ENCODE measurements at regions not wholly inside any gene's neighbourhood (a gene's known extent, or its start where the extent isn't known, plus 50 kb on each side); places are given as distances from the start of the nearest gene placed in this dataset.

DNA sequence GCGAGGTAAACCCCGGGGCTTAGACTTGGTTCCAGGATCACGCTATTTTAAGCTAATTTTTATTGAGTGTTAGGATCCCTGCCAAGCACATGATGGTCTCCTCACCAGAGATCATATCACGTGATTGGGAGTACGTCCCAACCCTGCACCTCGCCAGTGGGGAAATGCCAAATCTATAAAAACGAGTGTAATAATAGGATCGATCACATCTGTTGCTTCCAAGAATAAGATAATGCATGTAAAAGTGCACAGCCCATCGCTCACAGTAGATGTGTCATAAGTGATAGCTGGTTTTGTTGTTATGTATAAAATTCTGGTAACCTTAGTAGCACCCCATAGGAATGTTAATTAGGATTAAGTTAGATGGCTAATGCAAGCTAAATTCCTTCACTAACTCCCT, 581.0 kb upstream of the TMEM132C start:
- FAIRE-seq, result no peak
- no peak for DNase-seq (ENCODE audit: insufficient read length, low spot score)
- no peak for TF ChIP-seq POLR2A (IDR thresholded peaks at IDR 0.05; ENCODE audit: low read depth, low read length)

GRCh38 chr12:127687181-127687580, 579.8 kb upstream of the TMEM132C start:
- DNase-seq (ENCODE audit: insufficient read length, low spot score), result no peak
- no peak for TF ChIP-seq POLR2A (IDR thresholded peaks at IDR 0.05; ENCODE audit: low read depth, low read length)
- no peak for FAIRE-seq

DNA sequence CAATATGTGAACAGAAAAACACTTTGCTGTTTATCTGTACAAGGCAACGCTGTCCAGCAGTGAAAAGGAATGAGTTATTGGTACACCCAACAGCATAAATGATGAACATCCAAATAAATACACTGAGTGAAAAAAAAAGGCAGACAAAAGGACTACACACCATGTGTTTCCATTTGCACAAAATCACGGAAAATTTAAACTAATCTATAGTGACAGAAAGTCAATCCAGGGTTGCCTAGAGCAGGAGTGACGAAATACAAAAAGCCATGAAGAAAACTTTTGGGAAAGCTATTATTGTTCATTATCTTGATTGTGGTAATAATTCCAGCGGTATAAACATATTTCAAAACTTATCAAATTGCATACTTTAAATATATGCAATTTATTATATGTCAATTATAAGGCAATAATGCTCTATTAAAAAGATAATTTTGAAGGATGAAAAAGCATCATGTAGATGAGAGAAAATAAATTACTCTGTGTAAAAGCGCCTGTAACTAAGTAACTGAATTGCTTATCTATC, 578.0 kb upstream of the TMEM132C start:
- FAIRE-seq (peak; percentile 33), DNase-seq (ENCODE audit: insufficient read length, low spot score) (no peak)
- TF ChIP-seq POLR2A (IDR thresholded peaks at IDR 0.05; ENCODE audit: low read depth, low read length), result no peak

GRCh38 chr12:127690161-127690560, 576.8 kb upstream of the TMEM132C start:
- DNase-seq (ENCODE audit: insufficient read length, low spot score), result no peak
- no peak for FAIRE-seq
- TF ChIP-seq POLR2A (IDR thresholded peaks at IDR 0.05; ENCODE audit: low read depth, low read length), result no peak

DNA sequence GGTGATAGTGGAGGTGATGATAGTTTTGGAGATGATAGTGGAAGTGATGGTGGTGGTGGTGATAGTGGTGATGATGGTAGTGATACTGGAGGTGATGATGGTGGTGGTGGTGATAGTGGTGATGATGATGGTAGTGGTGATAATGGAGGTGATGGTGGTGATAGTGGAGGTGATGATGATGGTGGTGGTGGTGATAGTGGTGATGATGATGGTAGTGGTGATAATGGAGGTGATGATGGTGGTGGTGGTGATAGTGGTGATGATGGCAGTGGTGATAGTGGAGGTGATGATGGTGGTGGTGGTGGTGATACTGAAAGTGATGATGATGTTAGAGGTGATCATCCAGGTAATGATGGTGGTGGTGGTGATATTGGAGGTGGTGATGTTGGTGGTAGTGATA, 570.0 kb upstream of the TMEM132C start:
- DNase-seq (ENCODE audit: insufficient read length, low spot score), result no peak
- FAIRE-seq, result no peak
- TF ChIP-seq POLR2A (IDR thresholded peaks at IDR 0.05; ENCODE audit: low read depth, low read length), result no peak

GRCh38 chr12:127703026-127703425, 563.9 kb upstream of the TMEM132C start:
- FAIRE-seq (no peak), DNase-seq (ENCODE audit: insufficient read length, low spot score) (no peak)
- TF ChIP-seq POLR2A (IDR thresholded peaks at IDR 0.05; ENCODE audit: low read depth, low read length), result no peak

DNA sequence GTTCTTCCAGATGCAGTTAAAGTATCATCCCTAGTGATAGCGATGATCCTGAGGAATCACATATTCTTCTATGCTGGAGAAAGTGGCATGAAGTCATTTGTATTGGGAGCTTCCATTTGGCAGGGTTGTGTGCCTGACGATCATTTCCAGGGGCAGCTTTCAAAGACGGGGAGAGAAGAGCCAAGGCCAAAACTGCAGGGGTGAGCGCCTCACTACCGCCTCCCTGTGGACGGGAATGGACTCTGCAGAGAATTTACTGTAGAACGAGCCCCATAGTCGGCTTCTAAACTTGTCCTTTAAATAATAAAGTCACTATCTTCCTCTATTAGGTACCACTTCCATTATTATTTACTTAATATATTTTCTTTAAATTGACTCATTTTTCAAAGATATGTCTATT, 555.9 kb upstream of the TMEM132C start:
- DNase-seq (ENCODE audit: insufficient read length, low spot score), result peak; percentile 11
- no peak for TF ChIP-seq POLR2A (IDR thresholded peaks at IDR 0.05; ENCODE audit: low read depth, low read length)
- no peak for FAIRE-seq

DNA sequence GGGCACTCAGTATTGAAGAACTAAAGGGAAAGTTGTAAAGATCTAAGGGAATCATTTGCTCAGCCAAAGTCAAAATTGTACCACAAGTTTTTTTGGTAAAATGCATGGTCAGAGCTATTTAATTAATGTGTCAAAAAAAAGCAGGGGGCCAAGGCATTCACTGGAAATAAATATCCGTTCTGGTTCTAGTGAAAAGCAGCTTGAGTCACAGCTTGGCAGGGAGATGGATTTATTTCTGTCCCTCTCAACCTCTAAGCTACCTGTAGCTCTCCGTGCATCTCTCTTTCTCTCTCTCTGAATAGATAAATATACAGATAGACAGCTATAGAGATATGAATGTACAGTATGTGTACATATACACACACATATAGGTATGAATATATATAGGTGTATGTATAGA, 554.4 kb upstream of the TMEM132C start:
- no peak for DNase-seq (ENCODE audit: insufficient read length, low spot score)
- FAIRE-seq, result no peak
- no peak for TF ChIP-seq POLR2A (IDR thresholded peaks at IDR 0.05; ENCODE audit: low read depth, low read length)

GRCh38 chr12:127716166-127716565, 550.8 kb upstream of the TMEM132C start:
- no peak for TF ChIP-seq POLR2A (IDR thresholded peaks at IDR 0.05; ENCODE audit: low read depth, low read length)
- DNase-seq (ENCODE audit: insufficient read length, low spot score), result no peak
- no peak for FAIRE-seq

DNA sequence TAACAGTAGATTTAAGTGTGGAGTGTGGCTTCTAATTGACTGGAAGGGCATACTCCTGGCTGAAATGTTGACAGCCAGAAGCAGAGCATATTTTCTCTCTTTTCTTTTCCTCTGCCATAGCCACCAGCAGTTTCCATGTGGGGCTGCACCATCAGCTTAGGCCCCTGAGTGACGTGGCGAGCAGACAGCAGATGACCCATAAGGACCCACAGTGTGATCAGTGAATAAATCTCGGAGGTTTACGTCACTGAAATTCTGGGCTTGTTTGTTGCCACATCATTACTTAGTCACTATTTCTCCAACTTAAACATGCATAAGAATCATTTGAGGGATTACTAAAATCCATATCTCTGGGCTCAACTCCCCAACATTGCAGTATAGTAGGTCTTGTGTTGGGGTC, 549.7 kb upstream of the TMEM132C start:
- no peak for TF ChIP-seq POLR2A (IDR thresholded peaks at IDR 0.05; ENCODE audit: low read depth, low read length)
- FAIRE-seq (no peak), DNase-seq (ENCODE audit: insufficient read length, low spot score) (no peak)

DNA sequence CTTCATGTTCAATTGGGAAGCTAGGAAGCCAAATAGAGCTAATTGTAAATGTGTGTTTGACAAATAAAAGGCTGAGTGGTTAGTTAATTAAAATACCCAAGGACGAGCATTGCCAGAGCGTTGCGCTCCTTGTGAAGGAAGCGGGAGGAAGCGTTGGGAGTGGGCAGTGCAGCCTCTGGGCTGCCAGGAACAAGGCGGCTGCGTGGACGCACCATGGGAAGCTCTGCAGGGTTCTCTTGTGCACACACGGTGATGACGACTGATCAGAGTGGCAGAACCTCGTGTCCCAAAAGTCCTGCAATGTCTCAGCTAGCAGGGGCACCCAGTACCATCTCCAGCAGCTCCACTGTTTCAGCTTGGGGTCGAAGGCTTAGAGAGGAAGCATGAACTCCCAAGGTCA, 546.6 kb upstream of the TMEM132C start:
- TF ChIP-seq POLR2A (IDR thresholded peaks at IDR 0.05; ENCODE audit: low read depth, low read length), result no peak
- no peak for DNase-seq (ENCODE audit: insufficient read length, low spot score)
- FAIRE-seq, result no peak

DNA sequence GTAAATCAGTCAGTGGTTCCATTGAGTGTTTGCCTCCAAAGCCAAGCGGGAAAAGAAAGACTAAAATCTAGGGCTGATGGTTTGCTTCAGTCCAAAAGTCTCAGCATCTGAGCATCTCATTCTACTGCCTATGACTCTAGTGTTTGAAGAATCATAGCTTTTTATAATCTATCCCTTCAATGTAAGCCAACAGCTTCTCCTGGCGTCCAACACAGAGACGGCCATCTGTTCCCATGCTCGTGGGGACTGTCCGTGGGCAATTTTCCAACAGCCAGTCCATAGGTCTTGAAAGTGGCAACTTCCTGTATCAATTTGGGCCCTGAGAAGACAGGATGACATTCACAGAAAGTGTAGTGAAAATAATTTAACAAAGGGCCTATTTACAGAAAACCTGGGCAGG, 544.4 kb upstream of the TMEM132C start:
- FAIRE-seq, result no peak
- TF ChIP-seq POLR2A (IDR thresholded peaks at IDR 0.05; ENCODE audit: low read depth, low read length), result no peak
- no peak for DNase-seq (ENCODE audit: insufficient read length, low spot score)

- DNase-seq (ENCODE audit: insufficient read length, low spot score), result no peak
- TF ChIP-seq POLR2A (IDR thresholded peaks at IDR 0.05; ENCODE audit: low read depth, low read length), result no peak
- no peak for FAIRE-seq
Observed at GRCh38 chr12:127723251-127723650, 543.7 kb upstream of the TMEM132C start.

DNA sequence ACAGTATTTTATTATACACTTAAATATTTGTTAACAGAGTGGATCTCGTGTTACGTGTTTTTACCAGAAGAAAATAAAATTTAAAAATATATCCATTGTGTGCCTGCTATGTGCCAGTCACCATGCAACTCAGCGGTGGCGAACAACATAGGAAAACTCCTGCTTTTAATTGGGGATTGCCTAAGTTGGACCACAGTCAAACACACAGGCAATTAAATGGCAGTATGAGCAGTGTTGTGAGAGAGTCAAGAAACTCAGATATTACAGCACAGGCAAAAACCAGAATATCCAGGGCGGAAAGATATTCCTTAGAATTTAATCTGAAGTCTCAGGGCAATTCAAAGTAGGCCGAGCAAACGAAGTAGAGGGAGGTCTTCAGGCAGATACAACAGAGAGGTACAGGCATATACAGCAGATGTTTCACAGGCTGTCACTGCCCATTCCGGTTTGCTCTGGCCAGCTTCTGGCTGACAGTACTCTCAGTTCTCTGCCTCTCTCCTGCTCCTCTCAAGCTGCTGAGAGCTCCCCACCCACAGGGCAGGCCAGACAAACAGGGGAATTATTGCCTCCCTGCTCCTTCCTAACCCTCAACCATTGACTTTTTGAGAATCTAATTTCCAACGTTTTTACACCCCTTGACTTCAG, 540.2 kb upstream of the TMEM132C start:
- FAIRE-seq, result no peak
- no peak for TF ChIP-seq POLR2A (IDR thresholded peaks at IDR 0.05; ENCODE audit: low read depth, low read length)
- no peak for DNase-seq (ENCODE audit: insufficient read length, low spot score)

DNA sequence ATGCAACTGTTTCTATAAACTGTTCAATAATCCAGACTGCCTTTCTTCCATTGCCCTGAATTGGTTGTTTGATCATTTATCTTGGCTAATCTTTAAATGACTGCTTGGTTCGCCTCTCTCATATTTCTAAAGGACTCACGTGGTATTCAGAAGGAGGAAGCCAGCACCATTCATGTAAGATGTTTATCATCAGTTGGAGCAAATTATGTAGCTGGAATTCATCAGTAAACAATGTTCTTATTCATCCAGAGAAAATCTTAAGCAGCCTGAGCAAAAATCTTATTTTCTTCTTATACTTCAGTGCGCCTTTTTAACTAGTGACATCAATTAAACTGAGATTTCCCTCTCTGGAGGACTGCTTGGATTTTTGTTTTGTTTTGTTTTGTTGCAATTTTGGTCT, 538.7 kb upstream of the TMEM132C start:
- FAIRE-seq, result no peak
- no peak for TF ChIP-seq POLR2A (IDR thresholded peaks at IDR 0.05; ENCODE audit: low read depth, low read length)
- no peak for DNase-seq (ENCODE audit: insufficient read length, low spot score)

- FAIRE-seq (no peak), DNase-seq (ENCODE audit: insufficient read length, low spot score) (no peak)
- TF ChIP-seq POLR2A (IDR thresholded peaks at IDR 0.05; ENCODE audit: low read depth, low read length), result no peak
Observed at GRCh38 chr12:127728729-127729128, 538.2 kb upstream of the TMEM132C start.

All from H54 (cell line).